Keratinocyte (primary cell): ENCODE measurements at regions not wholly inside any gene's neighbourhood (a gene's known extent, or its start where the extent isn't known, plus 50 kb on each side); places are given as distances from the start of the nearest gene placed in this dataset.

ENCODE experiments used
- CTCF ChIP-seq, 3 experiments: IDR thresholded peaks in 1 of 3; conservative IDR thresholded peaks in 1 of 3; optimal IDR thresholded peaks in 1 of 3; 2 replicates in 2 of 3; 3 replicates in 1 of 3; pipeline versions ENCODE3 to v1.5.1; 2011; ENCODE audit warnings: low read length in 3 of 3, mild to moderate bottlenecking in 3 of 3, moderate library complexity in 2 of 3, control low read depth in 1 of 3, inconsistent platforms in 1 of 3; ENCODE audit not compliant: insufficient read depth in 2 of 3; ENCODE audit errors: extremely low read depth in 1 of 3
- EZH2 ChIP-seq: IDR thresholded peaks from one replicate; pipeline ENCODE4 v1.6.1; 2012; ENCODE audit warnings: inconsistent platforms, mild to moderate bottlenecking, low read length, moderate library complexity

- TF ChIP-seq CTCF (optimal IDR thresholded peaks at IDR 0.05 in 1 of 3, IDR thresholded peaks at IDR 0.05 in 1 of 3, conservative IDR thresholded peaks at IDR 0.05 in 1 of 3; ENCODE audit: extremely low read depth in 1 of 3, insufficient read depth in 2 of 3, low read length in 3 of 3) (no peak), EZH2 (no peak)
These were observed 2506.6 kb downstream of the ARAP2 start for GRCh38 chr4:33737726-33738125.
